GM21526 (cell line): ENCODE measurements at regions not wholly inside any gene's neighbourhood (a gene's known extent, or its start where the extent isn't known, plus 50 kb on each side); places are given as distances from the start of the nearest gene placed in this dataset.

Experiments used
- ATAC-seq: cut with Tn5 transposase; IDR thresholded peaks from one replicate; pipeline ENCODE4 v1.9.1; 2021; ENCODE audit warnings: moderate library complexity; ENCODE audit not compliant: unreplicated experiment, low FRiP score

GRCh38 chr5:159772698-159773061, 143.6 kb upstream of the ADRA1B start:
- no peak for ATAC-seq

GRCh38 chr5:159773062-159773924, 143.0 kb upstream of the ADRA1B start:
- ATAC-seq, result peak; percentile 83

GRCh38 chr5:159774476-159775031, 141.7 kb upstream of the ADRA1B start:
- ATAC-seq, result no peak

- no peak for ATAC-seq
These were observed 140.4 kb upstream of the ADRA1B start for GRCh38 chr5:159775890-159776289.

- no peak for ATAC-seq
These were observed 139.1 kb upstream of the ADRA1B start for GRCh38 chr5:159777049-159777660.

- no peak for ATAC-seq
These were observed 136.8 kb upstream of the ADRA1B start for GRCh38 chr5:159779481-159779880.

- ATAC-seq, result no peak
These were observed 136.0 kb upstream of the ADRA1B start for GRCh38 chr5:159780246-159780645.

- ATAC-seq, result no peak
These were observed 134.6 kb upstream of the ADRA1B start for GRCh38 chr5:159781626-159782157.

- no peak for ATAC-seq
These were observed 133.9 kb upstream of the ADRA1B start for GRCh38 chr5:159782197-159782994.

GRCh38 chr5:159782995-159783300, 133.3 kb upstream of the ADRA1B start:
- no peak for ATAC-seq

- no peak for ATAC-seq
These were observed 132.5 kb upstream of the ADRA1B start for GRCh38 chr5:159783726-159784247.

- no peak for ATAC-seq
These were observed 131.3 kb upstream of the ADRA1B start for GRCh38 chr5:159784993-159785392.

GRCh38 chr5:159785656-159786055, 130.6 kb upstream of the ADRA1B start:
- no peak for ATAC-seq

- ATAC-seq, result no peak
These were observed 130.1 kb upstream of the ADRA1B start for GRCh38 chr5:159786201-159786600.

GRCh38 chr5:159786901-159787691, 129.2 kb upstream of the ADRA1B start:
- no peak for ATAC-seq

- ATAC-seq, result no peak
These were observed 128.4 kb upstream of the ADRA1B start for GRCh38 chr5:159787837-159788236.

GRCh38 chr5:159788835-159789331, 127.4 kb upstream of the ADRA1B start:
- ATAC-seq, result no peak

- no peak for ATAC-seq
These were observed 124.1 kb upstream of the ADRA1B start for GRCh38 chr5:159792180-159792579.

- ATAC-seq, result no peak
These were observed 118.9 kb upstream of the ADRA1B start for GRCh38 chr5:159797261-159797970.
